Activated CD8-positive, alpha-beta memory T cell treated with anti-CD3 and anti-CD28 coated beads, Interleukin-2, amount 50 U/mL, for 1 hour (primary cell): ENCODE measurements at regions not wholly inside any gene's neighbourhood (a gene's known extent, or its start where the extent isn't known, plus 50 kb on each side); places are given as distances from the start of the nearest gene placed in this dataset.
"Not testable (repeated sequence)": the region's sequence is repeated elsewhere in the genome, so short reads cannot be mapped to it uniquely, and the experiment has no call there.

Source experiments
- DNase-seq: peaks from one replicate; pipeline ENCODE4 v3.0.0-alpha.2; 2020; ENCODE audit errors: extremely low read depth

DNA sequence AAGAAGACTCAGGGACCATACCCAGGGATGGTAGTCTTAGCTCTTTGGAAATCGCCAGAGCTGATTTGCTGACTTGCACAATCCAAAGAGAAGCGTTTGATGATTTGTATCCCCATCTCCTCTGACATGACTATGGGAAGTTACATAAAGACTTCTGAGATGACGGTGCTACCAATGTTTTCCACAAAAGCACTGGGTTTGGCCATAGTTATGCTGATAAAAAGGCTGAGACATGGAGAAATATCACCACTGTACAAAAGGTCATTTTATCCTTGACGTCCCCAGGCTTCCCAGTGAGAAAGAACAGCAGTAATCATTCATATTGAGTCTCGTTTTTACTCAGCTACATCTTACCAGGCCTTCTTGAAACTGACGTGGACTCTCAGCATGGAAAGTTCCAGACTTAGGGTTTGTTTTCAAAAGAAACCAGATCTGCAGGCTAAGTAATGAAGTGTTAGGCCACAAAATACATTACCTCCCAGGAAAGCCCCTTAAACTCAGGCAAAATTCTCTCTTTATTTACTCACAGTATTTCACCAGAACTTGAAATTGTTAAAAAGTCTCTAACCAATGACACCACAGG is 370.3 kb upstream of the JARID2 start:
- DNase-seq = no peak

- DNase-seq = no peak
Measured at GRCh38 chr6:14876778-14877613, 368.9 kb upstream of the JARID2 start.

- no peak for DNase-seq
Measured at GRCh38 chr6:14877758-14878157, 368.1 kb upstream of the JARID2 start.

DNA sequence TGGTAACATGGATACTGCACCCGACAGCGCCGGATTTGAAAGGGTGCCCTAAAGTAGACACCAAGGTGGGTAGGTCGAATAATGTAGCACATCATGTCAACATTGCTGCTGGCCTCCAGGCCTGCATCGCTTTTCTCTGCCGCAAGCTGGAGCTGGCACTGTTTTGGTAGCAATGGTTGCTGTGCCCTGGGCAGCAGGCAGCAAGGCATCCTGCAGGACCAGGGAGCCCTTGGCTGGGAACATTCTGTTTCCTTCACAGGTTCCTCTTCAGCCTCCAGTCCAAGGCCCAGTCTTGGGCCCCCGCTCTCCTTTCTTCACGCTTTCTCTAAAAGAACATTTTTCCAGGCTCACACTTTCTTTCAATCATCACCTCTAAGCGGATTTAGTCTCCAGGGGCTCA is 365.8 kb upstream of the JARID2 start:
- no peak for DNase-seq

DNA sequence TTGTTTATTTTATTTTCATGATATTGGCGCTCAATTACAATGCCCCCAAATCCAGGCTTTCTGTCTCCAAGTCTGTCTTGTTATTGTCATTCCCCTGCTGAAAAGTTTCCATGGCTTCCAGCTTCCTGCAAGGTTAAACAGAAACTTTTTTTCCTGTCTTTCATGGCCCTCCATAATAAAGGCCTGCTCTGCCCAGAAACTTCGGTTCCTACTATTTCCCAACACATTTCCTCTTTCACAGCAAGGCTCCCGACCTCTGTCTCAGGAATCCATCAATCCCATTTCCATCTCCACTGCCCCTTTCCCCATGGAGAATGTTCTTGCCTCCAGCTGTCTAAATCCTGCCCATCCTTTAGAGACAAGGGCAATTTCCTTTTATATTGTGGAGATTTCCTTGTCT is 365.2 kb upstream of the JARID2 start:
- no peak for DNase-seq

DNA sequence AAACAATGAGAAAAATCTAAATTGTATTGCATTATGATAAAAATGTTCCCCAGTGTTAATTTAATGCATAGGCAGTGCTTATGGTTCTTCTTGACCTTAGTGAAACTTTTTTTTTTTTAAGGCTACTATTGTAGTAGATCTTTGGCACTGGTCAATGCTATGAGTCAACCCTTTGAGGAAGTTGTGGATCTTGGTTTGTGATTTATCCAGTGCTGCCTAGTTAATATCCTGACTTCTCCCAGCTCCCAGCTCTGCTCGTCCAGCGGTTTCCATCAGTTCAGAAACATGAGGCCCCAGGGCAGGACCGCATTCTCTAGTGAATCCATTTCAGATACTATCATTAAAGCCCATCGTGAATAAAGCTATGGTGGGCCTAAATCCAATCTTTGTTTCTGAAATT is 364.5 kb upstream of the JARID2 start:
- no peak for DNase-seq

GRCh38 chr6:14882394-14883026 is 363.4 kb upstream of the JARID2 start:
- no peak for DNase-seq

- DNase-seq = no peak
Measured at GRCh38 chr6:14883921-14884320, 361.9 kb upstream of the JARID2 start.

GRCh38 chr6:14885498-14885897 is 360.4 kb upstream of the JARID2 start:
- no peak for DNase-seq

DNA sequence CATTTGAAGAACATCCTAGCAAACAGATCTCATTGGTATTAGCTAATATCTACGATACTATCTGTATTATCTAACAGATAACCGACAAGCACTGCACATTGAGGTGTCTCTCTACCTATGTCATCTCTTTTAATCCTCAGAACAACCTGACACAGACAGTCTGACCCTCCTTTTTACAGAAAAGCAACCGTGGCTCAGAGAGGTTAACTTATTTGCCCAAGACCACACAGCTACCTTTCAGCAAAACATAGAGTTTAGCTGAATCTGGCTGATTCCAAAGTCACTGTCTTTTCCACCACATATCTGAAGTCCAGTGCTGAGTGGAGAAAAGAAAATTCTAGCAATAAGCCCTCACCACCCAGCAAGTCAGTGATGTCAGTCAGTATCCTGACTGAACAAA is 358.7 kb upstream of the JARID2 start:
- DNase-seq = no peak

GRCh38 chr6:14887986-14888574 is 357.8 kb upstream of the JARID2 start:
- no peak for DNase-seq

DNA sequence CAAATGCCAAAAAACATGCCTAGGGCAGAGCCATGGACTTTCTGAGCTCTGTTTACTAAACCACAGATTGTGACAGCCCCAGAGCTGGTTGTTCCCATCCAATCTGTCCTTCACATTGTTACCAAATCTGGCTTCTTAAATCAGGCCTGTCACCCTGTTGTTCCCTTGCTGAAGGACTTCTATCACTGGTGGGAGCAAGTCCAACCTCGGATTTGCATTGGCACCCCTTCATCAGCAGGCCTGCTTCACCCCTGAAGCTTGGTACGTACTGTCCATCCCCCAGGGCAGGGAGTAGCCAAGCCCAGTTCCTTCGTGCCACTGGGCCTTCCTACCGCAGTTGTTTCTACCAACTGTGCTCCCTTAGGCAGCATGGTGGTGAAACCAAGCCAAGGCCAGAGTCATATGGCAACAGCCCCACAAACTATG is 357.3 kb upstream of the JARID2 start:
- no peak for DNase-seq

DNA sequence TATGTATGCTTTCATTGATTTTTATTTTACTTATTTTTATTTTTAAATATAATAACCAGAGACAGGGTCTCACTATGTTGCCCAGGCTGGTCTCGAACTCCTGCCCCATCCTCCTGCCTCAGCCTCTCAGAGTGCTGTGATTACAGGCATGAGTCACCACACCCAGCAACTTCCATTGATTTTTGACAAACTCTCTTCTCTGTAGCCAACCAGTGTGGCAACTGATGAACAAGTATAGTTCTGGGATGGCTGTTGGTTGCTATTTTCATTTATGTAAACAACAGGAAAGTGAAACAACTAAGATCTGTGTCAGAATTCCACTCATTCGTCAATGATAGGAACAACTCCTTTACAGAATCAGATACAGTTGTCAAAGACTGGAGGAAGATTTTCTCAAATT is 356.7 kb upstream of the JARID2 start:
- no peak for DNase-seq

GRCh38 chr6:14889611-14890593 is 356.0 kb upstream of the JARID2 start:
- no peak for DNase-seq

- not testable (repeated sequence) for DNase-seq
Measured at GRCh38 chr6:14891820-14892375, 354.0 kb upstream of the JARID2 start.

GRCh38 chr6:14894105-14894504 is 351.8 kb upstream of the JARID2 start:
- DNase-seq = no peak

DNA sequence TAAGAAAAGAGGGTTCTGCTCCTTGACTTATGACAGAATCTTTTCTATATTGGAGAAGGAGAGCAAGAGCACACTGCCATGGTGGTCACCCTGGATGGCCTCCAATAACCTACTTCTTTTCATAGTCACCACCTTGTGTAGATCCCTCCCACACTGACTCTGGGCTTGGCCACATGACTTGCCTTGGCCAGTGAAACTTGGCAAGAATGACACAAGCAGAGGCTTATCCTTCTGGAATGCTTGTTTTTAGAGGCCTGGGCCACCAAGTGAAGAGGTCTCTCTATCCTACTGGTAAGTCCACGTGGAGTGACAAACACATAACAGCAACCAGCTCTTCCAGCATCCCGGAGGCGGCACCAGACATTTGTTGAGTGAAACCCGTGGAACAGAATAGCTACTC is 349.4 kb upstream of the JARID2 start:
- no peak for DNase-seq

GRCh38 chr6:14897831-14898230 is 348.0 kb upstream of the JARID2 start:
- DNase-seq = no peak

- DNase-seq = not testable (repeated sequence)
Measured at GRCh38 chr6:14899441-14899840, 346.4 kb upstream of the JARID2 start.

DNA sequence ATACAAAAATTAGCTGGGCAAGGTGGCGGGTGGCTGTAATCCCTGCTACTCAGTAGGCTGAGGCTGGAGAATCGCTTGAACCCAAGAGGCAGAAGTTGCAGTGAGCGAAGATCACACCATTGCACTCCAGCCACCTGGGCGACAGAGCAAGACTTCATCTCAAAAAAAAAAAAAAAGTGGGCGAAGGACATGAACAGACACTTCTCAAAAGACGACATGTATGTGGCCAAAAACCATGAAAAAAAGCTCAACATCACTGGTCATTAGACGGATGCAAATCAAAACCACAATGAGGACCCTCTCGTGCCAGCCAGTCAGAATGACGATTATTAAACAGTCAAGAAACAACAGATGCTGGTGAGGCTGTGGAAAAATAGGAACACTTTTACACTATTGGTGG is 344.9 kb upstream of the JARID2 start:
- DNase-seq = no peak
